GM12878 (cell line): ENCODE measurements at regions not wholly inside any gene's neighbourhood (a gene's known extent, or its start where the extent isn't known, plus 50 kb on each side); places are given as distances from the start of the nearest gene placed in this dataset.

Source experiments
- ATAC-seq: fragments of 200-7000 bp; cut with Tn5 transposase; 3 replicates; pipeline ENCODE4 v1.9.1; 2020; ENCODE audit warnings: mild to moderate bottlenecking, moderate library complexity
- BruUV-seq: library from RNA; stranded (reverse); fragments of 400-500 nt; replicated peaks from 2 replicates; lab custom pipeline; 2021; lab: Mats Ljungman, UMichigan
- CTCF ChIA-PET: fragments of 300-600 bp; sonication (Branson Sonifier 250); formaldehyde crosslinking; extraction: SDS; loops from one replicate; lab custom pipeline; 2021; ENCODE audit warnings: inconsistent platforms; lab: Yijun Ruan, JAX
- POLR2A ChIA-PET: fragments of 350-600 bp; formaldehyde crosslinking; extraction: SDS; loops from one replicate; lab custom pipeline; 2021; ENCODE audit warnings: inconsistent platforms; lab: Charles Lee
- RAD21 ChIA-PET: fragments of 300-600 bp; sonication (Branson Sonifier 250); formaldehyde crosslinking; loops from one replicate; lab custom pipeline; 2023; ENCODE audit warnings: antibody characterized with exemption; ENCODE audit not compliant: unreplicated experiment; lab: Charles Lee
- SMC1A ChIA-PET: fragments of 300-600 bp; sonication (Branson Sonifier 250); formaldehyde crosslinking; loops from one replicate; lab custom pipeline; 2023; ENCODE audit not compliant: unreplicated experiment, uncharacterized antibody; lab: Charles Lee
- DNase-seq: peaks from one replicate; pipeline ENCODE4 v3.0.0-alpha.2; 2011; ENCODE audit warnings: low read depth, low spot score
- FAIRE-seq: peaks from 3 replicates; lab custom pipeline; 2011; peaks lifted over from hg19 to GRCh38; lab: Jason Lieb, UNC
- H2AFZ ChIP-seq: 2 replicates; pipeline ENCODE4 v1.6.0; 2011; ENCODE audit warnings: low read depth, low read length, control low read depth; ENCODE audit not compliant: control insufficient read depth
- H3K27ac ChIP-seq: 2 replicates; pipeline ENCODE4 v1.5.1; 2011; ENCODE audit warnings: control low read depth; ENCODE audit not compliant: control insufficient read depth, insufficient read depth
- H3K27me3 ChIP-seq, 2 experiments: replicated peaks in 1 of 2; 2 replicates each; pipeline versions ENCODE4 v1.6.0 to v1.6.1; 2011; ENCODE audit warnings: low read length in 1 of 2; ENCODE audit not compliant: control insufficient read depth in 2 of 2, insufficient read depth in 2 of 2
- H3K36me3 ChIP-seq, 2 experiments: 2 replicates each; pipeline ENCODE4 v1.5.1; 2011; ENCODE audit warnings: low read length in 1 of 2; ENCODE audit not compliant: control insufficient read depth in 2 of 2, insufficient read depth in 2 of 2
- H3K4me1 ChIP-seq: 2 replicates; pipeline ENCODE4 v1.6.1; 2011; ENCODE audit warnings: mild to moderate bottlenecking, low read length, moderate library complexity, mixed read lengths; ENCODE audit not compliant: control insufficient read depth, insufficient read depth
- H3K4me2 ChIP-seq: 2 replicates; pipeline ENCODE4 v1.6.0; 2011; ENCODE audit warnings: control low read depth; ENCODE audit not compliant: control insufficient read depth, insufficient read depth
- H3K4me3 ChIP-seq: fragments of 200-600 bp; sonication (generic); 2 replicates; pipeline ENCODE4 v1.5.1; 2016
- H3K79me2 ChIP-seq: 2 replicates; pipeline ENCODE4 v1.6.0; 2011; ENCODE audit warnings: low read length; ENCODE audit not compliant: control insufficient read depth, insufficient read depth
- H3K9ac ChIP-seq: 2 replicates; pipeline ENCODE4 v1.8.0; 2011; ENCODE audit warnings: low read length, control low read depth, mixed read lengths; ENCODE audit not compliant: control insufficient read depth, insufficient read depth
- H3K9me3 ChIP-seq: replicated peaks from 3 replicates; pipeline ENCODE4 v1.5.1; 2011; ENCODE audit warnings: mild to moderate bottlenecking, low read length; ENCODE audit not compliant: control insufficient read depth, insufficient read depth
- H4K20me1 ChIP-seq: 2 replicates; pipeline ENCODE4 v1.6.0; 2011; ENCODE audit not compliant: control insufficient read depth, insufficient read depth
- BACH1 ChIP-seq: fragments of 450-650 bp; IDR thresholded peaks from 2 replicates; pipeline ENCODE4 v1.6.1; 2017; ENCODE audit warnings: mild to moderate bottlenecking, borderline replicate concordance
- CHD1 ChIP-seq: IDR thresholded peaks from 2 replicates; pipeline ENCODE4 v1.6.1; 2012; ENCODE audit warnings: low read depth, low read length, improper control_type of control experiment
- GABPA ChIP-seq: IDR thresholded peaks from 2 replicates; pipeline ENCODE4 v1.6.1; 2014; ENCODE audit warnings: antibody characterized with exemption, low read depth, mild to moderate bottlenecking, inconsistent platforms
- IRF4 ChIP-seq: IDR thresholded peaks from 2 replicates; pipeline ENCODE4 v1.6.1; 2011; ENCODE audit warnings: low read depth, low read length
- JUNB ChIP-seq: IDR thresholded peaks from 2 replicates; pipeline ENCODE4 v1.6.1; 2016; ENCODE audit warnings: antibody characterized with exemption, mild to moderate bottlenecking
- JUND ChIP-seq: IDR thresholded peaks from 2 replicates; pipeline ENCODE4 v1.6.1; 2012; ENCODE audit warnings: low read depth, mild to moderate bottlenecking, low read length, improper control_type of control experiment, moderate library complexity
- KAT2A ChIP-seq: conservative IDR thresholded peaks from 2 replicates; pipeline ENCODE4 v1.6.1; 2011; ENCODE audit warnings: low read depth, low read length; ENCODE audit not compliant: control insufficient read depth
- MXI1 ChIP-seq: fragments of 150-350 bp; IDR thresholded peaks from 2 replicates; pipeline ENCODE4 v1.6.1; 2011; ENCODE audit warnings: low read depth, mild to moderate bottlenecking, inconsistent platforms, low read length, improper control_type of control experiment
- NR2F1 ChIP-seq: fragments of 450-650 bp; conservative IDR thresholded peaks from 2 replicates; pipeline ENCODE4 v1.6.1; 2017; ENCODE audit warnings: mild to moderate bottlenecking
- POLR2AphosphoS2 ChIP-seq: IDR thresholded peaks from 2 replicates; pipeline ENCODE4 v1.6.1; 2011; ENCODE audit warnings: low read depth, mild to moderate bottlenecking, low read length, improper control_type of control experiment, moderate library complexity
- RB1 ChIP-seq: fragments of 450-650 bp; formaldehyde crosslinking; IDR thresholded peaks from 2 replicates; pipeline ENCODE4 v1.6.1; 2017; ENCODE audit warnings: mild to moderate bottlenecking, borderline replicate concordance
- SMAD5 ChIP-seq: IDR thresholded peaks from 2 replicates; pipeline ENCODE4 v1.6.1; 2016; ENCODE audit warnings: antibody characterized with exemption, low read depth
- SRF ChIP-seq, 2 experiments: IDR thresholded peaks; 2 replicates each; pipeline ENCODE4 v1.6.1; 2011; ENCODE audit warnings: low read depth in 2 of 2, low read length in 2 of 2, mild to moderate bottlenecking in 1 of 2, moderate library complexity in 1 of 2
- TAF1 ChIP-seq: IDR thresholded peaks from 2 replicates; pipeline ENCODE4 v1.6.1; 2011; ENCODE audit warnings: mild to moderate bottlenecking, low read depth, low read length, borderline replicate concordance
- TARDBP ChIP-seq: IDR thresholded peaks from 2 replicates; pipeline ENCODE4 v1.6.1; 2016; ENCODE audit warnings: borderline replicate concordance
- ZNF207 ChIP-seq: fragments of 450-650 bp; IDR thresholded peaks from 2 replicates; pipeline ENCODE4 v1.6.1; 2014; ENCODE audit warnings: antibody characterized with exemption, mild to moderate bottlenecking, borderline replicate concordance
- ZNF274 ChIP-seq: IDR thresholded peaks from one replicate; pipeline ENCODE4 v1.8.0; 2011; ENCODE audit not compliant: insufficient read length, insufficient read depth
- ZNF622 ChIP-seq: fragments of 450-650 bp; IDR thresholded peaks from 2 replicates; pipeline ENCODE4 v1.6.1; 2017; ENCODE audit warnings: mild to moderate bottlenecking, inconsistent platforms
- ZZZ3 ChIP-seq: IDR thresholded peaks from 2 replicates; pipeline ENCODE4 v1.6.1; 2011; ENCODE audit warnings: low read depth; ENCODE audit not compliant: control insufficient read depth, insufficient read length
- WGBS: methylation state at CpG from one replicate; pipeline ENCODE4 v1.1.6; 2016; ENCODE audit warnings: low lambda C conversion rate; ENCODE audit not compliant: insufficient replicate concordance, insufficient coverage; ENCODE audit errors: missing lambda C conversion rate; 5-methylcytosine and 5-hydroxymethylcytosine counted together
- in situ Hi-C: fragments of 300-500 bp; cut with MboI; formaldehyde crosslinking; loops from 9 replicates; pipeline ENCODE4 v1.14.3; 2018; ENCODE audit warnings: mixed read lengths
- intact Hi-C: fragments of 100-400 bp; cut with micrococcal nuclease; formaldehyde crosslinking; loops from one replicate; pipeline ENCODE4 v1.14.2; 2022; ENCODE audit not compliant: unreplicated experiment
- TF ChIP-seq, protein P1 (sequence below): fragments of 450-650 bp; IDR thresholded peaks from 2 replicates; pipeline ENCODE4 v1.6.1; 2017; ENCODE audit warnings: low read depth, mild to moderate bottlenecking, moderate library complexity

DNA sequence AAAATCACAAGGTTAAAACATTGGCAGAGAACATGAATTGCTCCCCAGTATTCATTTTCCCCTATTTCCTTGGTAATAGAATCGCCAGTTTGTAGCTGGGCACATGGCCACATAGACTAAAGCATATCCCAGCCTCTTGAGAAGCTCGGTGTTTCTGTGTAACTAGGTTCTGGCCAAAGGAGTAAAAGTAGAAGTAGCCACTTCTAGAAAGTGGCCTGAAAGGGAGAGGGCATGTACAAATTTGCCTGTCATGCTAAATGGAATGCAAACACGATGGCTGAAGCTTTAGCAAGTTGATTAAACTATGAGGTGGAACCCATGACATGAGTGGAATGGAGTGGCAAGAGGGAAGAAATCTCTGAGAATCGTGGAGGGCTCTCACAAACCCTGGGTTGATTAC lies 173.7 kb upstream of the EGLN3 start:
- POLR2A ChIA-PET, result no interaction called here
- intact Hi-C loops (no loop called here), in situ Hi-C loops (no loop called here)
- Histone ChIP-seq H3K9me3 (no peaks in the 10 kb centered on the region), H3K4me3 (no peak overlapping the region), H4K20me1 (no peaks in the 10 kb centered on the region), H3K9ac (no peak overlapping the region), H3K27me3 (no peaks in the 10 kb centered on the region; a peak in 1 of 4 replicates), H3K36me3 (no peaks in the 10 kb centered on the region), H3K4me1 (no peaks in the 10 kb centered on the region), H3K79me2 (no peaks in the 10 kb centered on the region), H2AFZ (no peak overlapping the region), H3K27ac (no peak overlapping the region), H3K4me2 (no peak overlapping the region)
- CTCF ChIA-PET, result interaction anchor here (1.0 kb wide), 1 partner anchor 98 kb away, joined by 4 read pairs; no protein-coding TSS in a partner anchor
- WGBS, result 1% methylated on average over 4 of the region's 4 CpGs
- ATAC-seq (no peak), FAIRE-seq (no peak), DNase-seq (no peak)
- BruUV-seq, result no TSS peak
- no peak for TF ChIP-seq TAF1
- no peak for TF ChIP-seq SRF (IDR thresholded peaks at IDR 0.05; ENCODE audit: low read depth in 2 of 2, low read length in 2 of 2)
- no peak for TF ChIP-seq MXI1
- TF ChIP-seq IRF4, result no peak
- TF ChIP-seq CHD1, result no peak
- TF ChIP-seq BACH1, result no peak
- no peak for TF ChIP-seq POLR2AphosphoS2
- no peak for TF ChIP-seq KAT2A
- no peak for TF ChIP-seq ZNF274
- TF ChIP-seq RB1, result no peak
- RAD21 ChIA-PET, result interaction anchor here (1.2 kb wide), 1 partner anchor 26 kb away, joined by 3 read pairs; no protein-coding TSS in a partner anchor
- SMC1A ChIA-PET, result interaction anchor here (0.7 to 1.6 kb wide), 2 partner anchors 179 to 285 kb away, joined by 3 read pairs; no protein-coding TSS in a partner anchor

DNA sequence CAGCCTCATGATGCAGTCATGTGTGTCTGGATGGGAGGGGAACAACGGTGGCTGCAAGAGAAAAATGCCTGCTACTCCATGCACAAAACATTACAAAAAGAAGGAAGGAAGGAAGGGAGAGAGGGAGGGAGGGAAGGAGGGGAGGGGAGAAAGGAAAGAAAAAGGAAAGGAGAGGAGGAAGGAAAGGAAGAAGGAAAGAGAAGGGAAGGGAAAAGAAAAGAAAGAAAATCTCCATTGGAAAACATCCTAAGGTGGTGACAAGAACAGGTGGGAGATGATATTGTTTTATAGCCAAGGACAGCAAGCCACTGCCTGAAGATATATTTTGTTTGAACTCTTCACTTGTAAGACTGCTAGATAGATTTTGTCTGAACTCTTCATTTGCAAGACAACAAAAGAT lies 171.8 kb upstream of the EGLN3 start:
- no peaks in the 10 kb centered on the region for H3K4me1 ChIP-seq
- no peaks in the 10 kb centered on the region for H4K20me1 ChIP-seq
- intact Hi-C loops, result no loop called here
- 42% methylated on average over 1 of the region's 1 CpG for WGBS
- H3K27me3 ChIP-seq, result no peaks in the 10 kb centered on the region; a peak in 1 of 4 replicates
- BruUV-seq, result no TSS peak
- ChIA-PET RAD21 (no interaction called here), SMC1A (no interaction called here), CTCF (no interaction called here), POLR2A (no interaction called here)
- H3K9me3 ChIP-seq, result no peaks in the 10 kb centered on the region
- no peak overlapping the region for H2AFZ ChIP-seq
- in situ Hi-C loops, result no loop called here
- no peak overlapping the region for H3K27ac ChIP-seq
- no peaks in the 10 kb centered on the region for H3K79me2 ChIP-seq
- no peak overlapping the region for H3K9ac ChIP-seq
- no peak for DNase-seq
- H3K4me2 ChIP-seq, result no peak overlapping the region
- no peaks in the 10 kb centered on the region for H3K36me3 ChIP-seq
- no peak overlapping the region for H3K4me3 ChIP-seq
- ATAC-seq, result no peak
- no peak for FAIRE-seq
- TF ChIP-seq NR2F1 (no peak), JUNB (no peak), SMAD5 (no peak), ZNF622 (no peak), ZNF207 (no peak), GABPA (no peak), JUND (no peak), ZZZ3 (no peak), TARDBP (no peak)
- TF ChIP-seq, protein P1, sequence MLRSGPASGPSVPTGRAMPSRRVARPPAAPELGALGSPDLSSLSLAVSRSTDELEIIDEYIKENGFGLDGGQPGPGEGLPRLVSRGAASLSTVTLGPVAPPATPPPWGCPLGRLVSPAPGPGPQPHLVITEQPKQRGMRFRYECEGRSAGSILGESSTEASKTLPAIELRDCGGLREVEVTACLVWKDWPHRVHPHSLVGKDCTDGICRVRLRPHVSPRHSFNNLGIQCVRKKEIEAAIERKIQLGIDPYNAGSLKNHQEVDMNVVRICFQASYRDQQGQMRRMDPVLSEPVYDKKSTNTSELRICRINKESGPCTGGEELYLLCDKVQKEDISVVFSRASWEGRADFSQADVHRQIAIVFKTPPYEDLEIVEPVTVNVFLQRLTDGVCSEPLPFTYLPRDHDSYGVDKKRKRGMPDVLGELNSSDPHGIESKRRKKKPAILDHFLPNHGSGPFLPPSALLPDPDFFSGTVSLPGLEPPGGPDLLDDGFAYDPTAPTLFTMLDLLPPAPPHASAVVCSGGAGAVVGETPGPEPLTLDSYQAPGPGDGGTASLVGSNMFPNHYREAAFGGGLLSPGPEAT, result no peak
